ENCODE measurements at regions not wholly inside any gene's neighbourhood (a gene's known extent, or its start where the extent isn't known, plus 50 kb on each side); places are given as distances from the start of the nearest gene placed in this dataset.

DNA sequence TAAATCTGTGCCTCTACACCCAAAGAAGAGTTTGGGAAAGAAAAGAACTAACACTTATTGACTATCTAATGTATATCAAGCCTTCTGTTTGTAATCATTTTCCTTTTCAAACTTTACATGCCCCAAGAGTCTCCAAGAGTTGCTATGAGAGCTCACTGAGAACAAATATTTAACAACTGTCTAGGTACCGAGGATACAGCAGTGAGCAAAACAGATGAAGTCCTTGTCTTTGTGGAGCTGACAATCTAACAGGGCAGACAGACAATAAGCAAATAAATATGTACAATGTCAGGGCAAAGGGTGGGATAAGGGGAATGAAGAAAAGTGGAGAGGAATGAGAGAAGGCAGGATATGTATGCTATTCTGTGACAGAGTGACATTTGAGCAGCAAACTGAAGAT is 64.8 kb upstream of the KSR1 start:
- TF ChIP-seq, protein P1, sequence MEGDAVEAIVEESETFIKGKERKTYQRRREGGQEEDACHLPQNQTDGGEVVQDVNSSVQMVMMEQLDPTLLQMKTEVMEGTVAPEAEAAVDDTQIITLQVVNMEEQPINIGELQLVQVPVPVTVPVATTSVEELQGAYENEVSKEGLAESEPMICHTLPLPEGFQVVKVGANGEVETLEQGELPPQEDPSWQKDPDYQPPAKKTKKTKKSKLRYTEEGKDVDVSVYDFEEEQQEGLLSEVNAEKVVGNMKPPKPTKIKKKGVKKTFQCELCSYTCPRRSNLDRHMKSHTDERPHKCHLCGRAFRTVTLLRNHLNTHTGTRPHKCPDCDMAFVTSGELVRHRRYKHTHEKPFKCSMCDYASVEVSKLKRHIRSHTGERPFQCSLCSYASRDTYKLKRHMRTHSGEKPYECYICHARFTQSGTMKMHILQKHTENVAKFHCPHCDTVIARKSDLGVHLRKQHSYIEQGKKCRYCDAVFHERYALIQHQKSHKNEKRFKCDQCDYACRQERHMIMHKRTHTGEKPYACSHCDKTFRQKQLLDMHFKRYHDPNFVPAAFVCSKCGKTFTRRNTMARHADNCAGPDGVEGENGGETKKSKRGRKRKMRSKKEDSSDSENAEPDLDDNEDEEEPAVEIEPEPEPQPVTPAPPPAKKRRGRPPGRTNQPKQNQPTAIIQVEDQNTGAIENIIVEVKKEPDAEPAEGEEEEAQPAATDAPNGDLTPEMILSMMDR (IDR thresholded peaks at IDR 0.05): no peak
- no peak for TF ChIP-seq POLR2A (IDR thresholded peaks at IDR 0.05)

Measured in uterus (tissue), 2 donors.